ENCODE measurements at regions not wholly inside any gene's neighbourhood (a gene's known extent, or its start where the extent isn't known, plus 50 kb on each side); places are given as distances from the start of the nearest gene placed in this dataset.
"Not testable (repeated sequence)": the region's sequence is repeated elsewhere in the genome, so short reads cannot be mapped to it uniquely, and the experiment has no call there.

- no peak for DNase-seq
Observed at GRCh38 chr5:23727271-23727670, 219.9 kb downstream of the PRDM9 start.

GRCh38 chr5:23730023-23730422 is 222.6 kb downstream of the PRDM9 start:
- DNase-seq: no peak

GRCh38 chr5:23740029-23740428 is 232.6 kb downstream of the PRDM9 start:
- DNase-seq: no peak

GRCh38 chr5:23742701-23743100 is 235.3 kb downstream of the PRDM9 start:
- DNase-seq: no peak

GRCh38 chr5:23755906-23756305 is 248.5 kb downstream of the PRDM9 start:
- no peak for DNase-seq

- no peak for DNase-seq
Observed at GRCh38 chr5:23756779-23757178, 249.4 kb downstream of the PRDM9 start.

GRCh38 chr5:23763170-23763569 is 255.8 kb downstream of the PRDM9 start:
- DNase-seq: no peak

- no peak for DNase-seq
Observed at GRCh38 chr5:23776684-23777083, 269.3 kb downstream of the PRDM9 start.

- DNase-seq: not testable (repeated sequence)
Observed at GRCh38 chr5:23800307-23800706, 292.9 kb downstream of the PRDM9 start.

- no peak for DNase-seq
Observed at GRCh38 chr5:23820765-23821471, 313.5 kb downstream of the PRDM9 start.

GRCh38 chr5:23823521-23823920 is 316.1 kb downstream of the PRDM9 start:
- no peak for DNase-seq

- no peak for DNase-seq
Observed at GRCh38 chr5:23825196-23825595, 317.8 kb downstream of the PRDM9 start.

GRCh38 chr5:23840083-23840482 is 332.7 kb downstream of the PRDM9 start:
- DNase-seq: no peak

- no peak for DNase-seq
Observed at GRCh38 chr5:23864786-23865185, 357.4 kb downstream of the PRDM9 start.

GRCh38 chr5:23877847-23878246 is 370.4 kb downstream of the PRDM9 start:
- no peak for DNase-seq

GRCh38 chr5:23884405-23885031 is 377.1 kb downstream of the PRDM9 start:
- no peak for DNase-seq

GRCh38 chr5:23893561-23893960 is 386.2 kb downstream of the PRDM9 start:
- no peak for DNase-seq

- no peak for DNase-seq
Observed at GRCh38 chr5:23895614-23896013, 388.2 kb downstream of the PRDM9 start.

- no peak for DNase-seq
Observed at GRCh38 chr5:23930985-23931384, 423.6 kb downstream of the PRDM9 start.

- DNase-seq: peak in 1 of 2 donors; percentile 16
Observed at GRCh38 chr5:23951261-23951928, 444.0 kb downstream of the PRDM9 start.

GRCh38 chr5:23963449-23963848 is 456.0 kb downstream of the PRDM9 start:
- DNase-seq: no peak

GRCh38 chr5:23977365-23977764 is 470.0 kb downstream of the PRDM9 start:
- DNase-seq: no peak

GRCh38 chr5:23977997-23978396 is 470.6 kb downstream of the PRDM9 start:
- DNase-seq: no peak

GRCh38 chr5:23991406-23991805 is 484.0 kb downstream of the PRDM9 start:
- DNase-seq: no peak
